Mesenchymal stem cell (in vitro differentiated cells and primary cell): ENCODE measurements at regions not wholly inside any gene's neighbourhood (a gene's known extent, or its start where the extent isn't known, plus 50 kb on each side); places are given as distances from the start of the nearest gene placed in this dataset.

Experiments used
- DNase-seq: peaks from one replicate; pipeline ENCODE4 v3.0.0-alpha.2; 2013
- H2AFZ ChIP-seq: one replicate; pipeline ENCODE4 v1.6.1; 2013; ENCODE audit warnings: low read depth, mild to moderate bottlenecking, control low read depth, inconsistent platforms, low read length, moderate library complexity
- H2AK5ac ChIP-seq: 2 replicates; pipeline ENCODE4 v1.6.1; 2013; ENCODE audit warnings: low read length, moderate library complexity, mild to moderate bottlenecking, inconsistent platforms; ENCODE audit not compliant: severe bottlenecking
- H2BK120ac ChIP-seq: one replicate; pipeline ENCODE4 v1.6.1; 2013; ENCODE audit warnings: low read depth, mild to moderate bottlenecking, inconsistent platforms, low read length, moderate library complexity
- H2BK12ac ChIP-seq, 2 experiments: one replicate each; pipeline ENCODE4 v1.6.1; 2013; ENCODE audit warnings: inconsistent platforms in 2 of 2, low read length in 2 of 2, mild to moderate bottlenecking in 2 of 2, moderate library complexity in 2 of 2, control low read depth in 1 of 2
- H2BK15ac ChIP-seq: one replicate; pipeline ENCODE4 v1.6.1; 2013; ENCODE audit warnings: mild to moderate bottlenecking, low read depth, inconsistent platforms; ENCODE audit not compliant: poor library complexity, severe bottlenecking
- H2BK5ac ChIP-seq: 2 replicates; pipeline ENCODE4 v1.6.1; 2013; ENCODE audit warnings: low read depth, mild to moderate bottlenecking, low read length, control low read depth, inconsistent platforms; ENCODE audit not compliant: poor library complexity, severe bottlenecking
- H3K14ac ChIP-seq, 2 experiments: one replicate each; pipeline ENCODE4 v1.6.1; 2013; ENCODE audit warnings: inconsistent platforms in 2 of 2, low read length in 2 of 2, control low read depth in 1 of 2, mild to moderate bottlenecking in 1 of 2, moderate library complexity in 1 of 2
- H3K18ac ChIP-seq, 2 experiments: one replicate each; pipeline ENCODE4 v1.6.1; 2013; ENCODE audit warnings: inconsistent platforms in 2 of 2, low read length in 2 of 2, control low read depth in 1 of 2, low read depth in 1 of 2, mild to moderate bottlenecking in 1 of 2
- H3K23ac ChIP-seq, 2 experiments: one replicate each; pipeline ENCODE4 v1.6.1; 2013; ENCODE audit warnings: inconsistent platforms in 2 of 2, low read length in 2 of 2, mild to moderate bottlenecking in 2 of 2, moderate library complexity in 2 of 2, control low read depth in 1 of 2
- H3K27ac ChIP-seq: 2 replicates; pipeline ENCODE4 v1.5.1; 2013; ENCODE audit warnings: mild to moderate bottlenecking, moderate library complexity, low read length, control low read depth, inconsistent platforms; ENCODE audit not compliant: poor library complexity, severe bottlenecking
- H3K27me3 ChIP-seq, 2 experiments: 2 replicates each; pipeline versions ENCODE4 v1.6.1 to v1.7.0; 2013; ENCODE audit warnings: low read length in 2 of 2, mild to moderate bottlenecking in 2 of 2, moderate library complexity in 2 of 2, control low read depth in 1 of 2, inconsistent platforms in 1 of 2; ENCODE audit not compliant: control insufficient read depth in 1 of 2, insufficient read depth in 1 of 2
- H3K36me3 ChIP-seq, 2 experiments: 2 replicates each; pipeline versions ENCODE4 v1.6.1 to v1.7.0; 2013; ENCODE audit warnings: low read length in 2 of 2, control low read depth in 1 of 2, inconsistent platforms in 1 of 2, low read depth in 1 of 2, mild to moderate bottlenecking in 1 of 2; ENCODE audit not compliant: insufficient read depth in 2 of 2, control insufficient read depth in 1 of 2
- H3K4ac ChIP-seq, 2 experiments: one replicate each; pipeline ENCODE4 v1.6.1; 2013; ENCODE audit warnings: inconsistent platforms in 2 of 2, low read length in 2 of 2, mild to moderate bottlenecking in 2 of 2, moderate library complexity in 2 of 2, control low read depth in 1 of 2, low read depth in 1 of 2
- H3K4me1 ChIP-seq: 2 replicates; pipeline ENCODE4 v1.6.1; 2013; ENCODE audit warnings: low read depth, low read length, control low read depth; ENCODE audit not compliant: control insufficient read depth, insufficient read depth
- H3K4me2 ChIP-seq: 2 replicates; pipeline ENCODE4 v1.6.1; 2013; ENCODE audit warnings: low read length, mild to moderate bottlenecking, inconsistent platforms; ENCODE audit not compliant: poor library complexity, severe bottlenecking
- H3K4me3 ChIP-seq, 2 experiments: 2 replicates each; pipeline versions ENCODE4 v1.5.1 to v1.7.0; 2013; ENCODE audit warnings: low read length in 2 of 2, mild to moderate bottlenecking in 2 of 2, control low read depth in 1 of 2, low read depth in 1 of 2; ENCODE audit not compliant: insufficient read depth in 1 of 2
- H3K79me1 ChIP-seq: replicated peaks from 2 replicates; pipeline ENCODE4 v1.6.1; 2013; ENCODE audit warnings: mild to moderate bottlenecking, control low read depth, low read length, inconsistent platforms; ENCODE audit not compliant: poor library complexity, severe bottlenecking
- H3K9ac ChIP-seq: 2 replicates; pipeline ENCODE4 v1.7.0; 2013; ENCODE audit warnings: mild to moderate bottlenecking, low read length, moderate library complexity
- H3K9me3 ChIP-seq: 2 replicates; pipeline ENCODE4 v1.7.0; 2013; ENCODE audit warnings: mild to moderate bottlenecking, low read length; ENCODE audit not compliant: control insufficient read depth
- H4K8ac ChIP-seq: one replicate; pipeline ENCODE4 v1.6.1; 2013; ENCODE audit warnings: inconsistent platforms, mild to moderate bottlenecking, low read length, moderate library complexity
- H4K91ac ChIP-seq: one replicate; pipeline ENCODE4 v1.6.1; 2013; ENCODE audit warnings: mild to moderate bottlenecking, low read length, inconsistent platforms
- WGBS: methylation state at CpG from one replicate; pipeline ENCODE4 v1.1.7; 2013; ENCODE audit warnings: mixed read lengths; 5-methylcytosine and 5-hydroxymethylcytosine counted together

DNA sequence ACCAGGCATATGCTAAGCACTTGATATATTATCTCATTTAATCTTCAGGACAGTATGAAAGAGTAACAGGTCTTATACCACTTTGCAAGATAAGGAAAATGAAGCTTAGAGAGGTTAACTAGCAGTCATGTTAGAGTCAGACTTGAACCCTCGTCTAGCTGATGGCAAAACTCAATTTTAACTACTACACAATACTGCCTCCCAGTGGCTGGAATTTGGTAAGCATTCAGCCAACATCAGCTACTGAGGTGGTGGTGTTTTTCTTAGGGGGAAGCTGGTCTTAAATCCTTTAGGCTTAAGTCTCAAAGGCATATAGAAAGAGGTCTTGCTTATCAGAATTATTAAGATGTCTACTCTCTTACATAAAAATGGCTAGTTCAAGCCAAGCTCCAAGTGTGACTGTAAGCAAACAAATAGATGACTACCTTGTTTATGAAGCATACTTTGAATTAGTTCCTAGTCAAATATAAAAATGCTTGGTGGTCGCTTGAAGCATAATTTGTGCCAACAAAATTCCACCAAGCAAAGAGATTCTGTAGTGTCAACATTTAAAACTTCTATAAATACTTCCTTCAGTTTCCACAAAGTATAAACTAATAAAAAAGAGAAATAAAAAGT, 325.4 kb upstream of the FIGN start:
- no peak overlapping the region for H2BK5ac ChIP-seq
- H4K8ac ChIP-seq, result no peak overlapping the region
- H2AK5ac ChIP-seq, result no peak overlapping the region
- no peak overlapping the region for H3K27ac ChIP-seq
- no peak overlapping the region for H3K14ac ChIP-seq
- peak; percentile 41 for DNase-seq
- H3K9ac ChIP-seq, result no peak overlapping the region
- no peaks in the 10 kb centered on the region for H3K27me3 ChIP-seq
- H3K9me3 ChIP-seq, result no peaks in the 10 kb centered on the region
- no peak overlapping the region for H2AFZ ChIP-seq
- no peak overlapping the region for H3K4me2 ChIP-seq
- H3K4me1 ChIP-seq, result no peaks in the 10 kb centered on the region
- 14% methylated on average over 1 of the region's 2 CpGs for WGBS
- H4K91ac ChIP-seq, result no peak overlapping the region
- no peak overlapping the region for H2BK120ac ChIP-seq
- no peak overlapping the region for H2BK15ac ChIP-seq
- H2BK12ac ChIP-seq, result no peak overlapping the region
- no peaks in the 10 kb centered on the region for H3K36me3 ChIP-seq
- H3K79me1 ChIP-seq, result no peaks in the 10 kb centered on the region
- H3K23ac ChIP-seq, result no peak overlapping the region
- no peak overlapping the region for H3K4ac ChIP-seq
- no peak overlapping the region for H3K4me3 ChIP-seq
- H3K18ac ChIP-seq, result no peak overlapping the region

DNA sequence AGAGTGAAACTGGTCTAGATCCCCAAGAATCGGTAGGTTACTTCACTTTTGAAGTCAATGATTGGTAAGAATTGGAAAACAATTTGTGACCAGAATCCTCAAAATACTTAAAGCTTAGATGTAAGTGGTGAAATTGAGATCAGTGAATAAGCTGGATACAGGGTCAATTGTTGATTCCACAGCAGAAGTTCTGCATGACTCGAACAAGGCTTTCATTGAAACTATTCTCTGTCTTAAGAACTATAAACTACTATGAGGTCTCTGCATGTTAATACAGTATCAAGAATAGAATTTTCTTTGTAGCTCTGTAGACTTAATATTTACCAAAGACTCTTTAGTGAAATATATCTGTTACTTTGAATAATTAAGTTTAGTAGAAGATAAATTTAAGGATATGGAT, 324.2 kb upstream of the FIGN start:
- Histone ChIP-seq H3K18ac (no peak overlapping the region), H3K9me3 (no peaks in the 10 kb centered on the region), H2AFZ (no peak overlapping the region), H4K91ac (no peak overlapping the region), H2BK120ac (no peak overlapping the region), H3K27me3 (no peaks in the 10 kb centered on the region), H3K4me3 (no peak overlapping the region), H3K79me1 (no peaks in the 10 kb centered on the region), H3K4me1 (no peaks in the 10 kb centered on the region), H3K27ac (no peak overlapping the region), H2BK15ac (no peak overlapping the region), H3K36me3 (no peaks in the 10 kb centered on the region), H3K4me2 (no peak overlapping the region), H2BK5ac (no peak overlapping the region), H4K8ac (no peak overlapping the region), H3K4ac (no peak overlapping the region), H2BK12ac (no peak overlapping the region), H3K23ac (no peak overlapping the region), H2AK5ac (no peak overlapping the region), H3K14ac (no peak overlapping the region), H3K9ac (no peak overlapping the region)
- no peak for DNase-seq
- WGBS, result 100% methylated on average over 1 of the region's 2 CpGs

DNA sequence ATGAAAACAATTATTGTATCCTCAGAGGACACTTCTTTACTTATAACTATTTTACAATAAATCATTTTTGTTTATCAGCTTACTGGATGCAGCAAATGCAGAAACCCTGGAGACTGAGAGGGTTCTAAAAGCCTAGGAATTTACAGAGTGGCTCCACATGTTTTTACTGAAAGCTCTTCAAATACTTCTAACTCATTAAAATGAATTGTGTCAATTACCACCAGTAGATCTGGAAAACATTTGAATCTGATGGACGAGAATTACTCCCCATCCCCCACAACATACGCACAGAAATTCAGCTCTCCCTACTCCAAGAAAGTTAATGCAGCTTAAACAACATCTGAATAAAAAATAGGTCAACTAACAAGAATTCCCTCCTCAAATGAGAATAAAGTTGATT, 319.8 kb upstream of the FIGN start:
- H3K4me1 ChIP-seq, result no peaks in the 10 kb centered on the region
- H4K8ac ChIP-seq, result no peak overlapping the region
- no peak overlapping the region for H4K91ac ChIP-seq
- no peak overlapping the region for H2BK120ac ChIP-seq
- H3K4me2 ChIP-seq, result no peak overlapping the region
- no peak for DNase-seq
- H2AFZ ChIP-seq, result no peak overlapping the region
- H3K27me3 ChIP-seq, result no peaks in the 10 kb centered on the region
- H3K23ac ChIP-seq, result no peak overlapping the region
- H2BK15ac ChIP-seq, result no peak overlapping the region
- 78% methylated on average over 2 of the region's 2 CpGs for WGBS
- no peaks in the 10 kb centered on the region for H3K79me1 ChIP-seq
- H3K9ac ChIP-seq, result no peak overlapping the region
- no peak overlapping the region for H3K4ac ChIP-seq
- no peak overlapping the region for H3K27ac ChIP-seq
- H2BK5ac ChIP-seq, result no peak overlapping the region
- no peaks in the 10 kb centered on the region for H3K36me3 ChIP-seq
- no peak overlapping the region for H3K18ac ChIP-seq
- H3K9me3 ChIP-seq, result no peaks in the 10 kb centered on the region
- no peak overlapping the region for H2BK12ac ChIP-seq
- H3K4me3 ChIP-seq, result no peak overlapping the region
- H2AK5ac ChIP-seq, result no peak overlapping the region
- no peak overlapping the region for H3K14ac ChIP-seq

DNA sequence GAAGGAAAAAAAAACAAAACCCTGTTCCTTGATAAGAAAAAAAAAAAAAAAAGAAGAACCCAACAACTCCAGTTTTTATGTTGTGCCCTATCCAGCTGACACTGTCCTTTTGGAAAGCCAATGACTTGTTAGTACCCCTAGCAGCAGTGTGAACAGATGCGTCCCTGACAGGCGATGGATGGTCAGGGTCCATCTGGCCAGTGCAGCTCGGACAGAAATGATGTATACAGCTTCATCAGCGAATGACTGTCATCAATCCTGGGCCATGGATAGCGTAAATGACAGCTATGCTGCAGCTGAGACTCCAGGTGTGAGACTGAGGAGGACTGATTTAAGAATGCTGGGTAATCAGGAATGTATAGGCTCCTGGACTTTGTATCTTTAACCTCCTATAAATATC, 318.8 kb upstream of the FIGN start:
- H3K4me3 ChIP-seq, result no peak overlapping the region
- 76% methylated on average over 5 of the region's 5 CpGs for WGBS
- no peak overlapping the region for H3K23ac ChIP-seq
- H3K18ac ChIP-seq, result no peak overlapping the region
- no peaks in the 10 kb centered on the region for H3K9me3 ChIP-seq
- H2BK15ac ChIP-seq, result no peak overlapping the region
- no peak overlapping the region for H3K14ac ChIP-seq
- no peak overlapping the region for H4K91ac ChIP-seq
- no peak overlapping the region for H2BK12ac ChIP-seq
- DNase-seq, result no peak
- H3K27ac ChIP-seq, result no peak overlapping the region
- no peak overlapping the region for H3K4me2 ChIP-seq
- H2BK120ac ChIP-seq, result no peak overlapping the region
- no peak overlapping the region for H4K8ac ChIP-seq
- no peaks in the 10 kb centered on the region for H3K36me3 ChIP-seq
- no peaks in the 10 kb centered on the region for H3K79me1 ChIP-seq
- no peak overlapping the region for H3K4ac ChIP-seq
- H3K4me1 ChIP-seq, result no peaks in the 10 kb centered on the region
- no peak overlapping the region for H2AK5ac ChIP-seq
- H3K27me3 ChIP-seq, result no peaks in the 10 kb centered on the region
- no peak overlapping the region for H2AFZ ChIP-seq
- H3K9ac ChIP-seq, result no peak overlapping the region
- no peak overlapping the region for H2BK5ac ChIP-seq
